Body of pancreas (tissue), 4 donors: ENCODE measurements at regions not wholly inside any gene's neighbourhood (a gene's known extent, or its start where the extent isn't known, plus 50 kb on each side); places are given as distances from the start of the nearest gene placed in this dataset.

ENCODE experiments used
- POLR2A ChIP-seq, 3 donors: fragments of 450-650 bp; IDR thresholded peaks; one replicate each; pipeline ENCODE4 v1.6.1; 2016; ENCODE audit warnings: antibody characterized with exemption in 3 of 3, mild to moderate bottlenecking in 2 of 3
- TF ChIP-seq, protein P1 (sequence below), 7 experiments: fragments of 450-650 bp in 4 of 7; fragments of 200-600 bp in 3 of 7; sonication (generic) in 3 of 7; IDR thresholded peaks; one replicate each; pipeline ENCODE4 v1.5.1; 2016 to 2019; ENCODE audit warnings: antibody characterized with exemption in 7 of 7

- TF ChIP-seq, protein P1, sequence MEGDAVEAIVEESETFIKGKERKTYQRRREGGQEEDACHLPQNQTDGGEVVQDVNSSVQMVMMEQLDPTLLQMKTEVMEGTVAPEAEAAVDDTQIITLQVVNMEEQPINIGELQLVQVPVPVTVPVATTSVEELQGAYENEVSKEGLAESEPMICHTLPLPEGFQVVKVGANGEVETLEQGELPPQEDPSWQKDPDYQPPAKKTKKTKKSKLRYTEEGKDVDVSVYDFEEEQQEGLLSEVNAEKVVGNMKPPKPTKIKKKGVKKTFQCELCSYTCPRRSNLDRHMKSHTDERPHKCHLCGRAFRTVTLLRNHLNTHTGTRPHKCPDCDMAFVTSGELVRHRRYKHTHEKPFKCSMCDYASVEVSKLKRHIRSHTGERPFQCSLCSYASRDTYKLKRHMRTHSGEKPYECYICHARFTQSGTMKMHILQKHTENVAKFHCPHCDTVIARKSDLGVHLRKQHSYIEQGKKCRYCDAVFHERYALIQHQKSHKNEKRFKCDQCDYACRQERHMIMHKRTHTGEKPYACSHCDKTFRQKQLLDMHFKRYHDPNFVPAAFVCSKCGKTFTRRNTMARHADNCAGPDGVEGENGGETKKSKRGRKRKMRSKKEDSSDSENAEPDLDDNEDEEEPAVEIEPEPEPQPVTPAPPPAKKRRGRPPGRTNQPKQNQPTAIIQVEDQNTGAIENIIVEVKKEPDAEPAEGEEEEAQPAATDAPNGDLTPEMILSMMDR (IDR thresholded peaks at IDR 0.05), result no peak
- TF ChIP-seq POLR2A (IDR thresholded peaks at IDR 0.05), result no peak
Measured at GRCh38 chr13:90448466-90449037, 898.9 kb upstream of the MIR17HG start.
